NAMALWA (cell line): ENCODE measurements at regions not wholly inside any gene's neighbourhood (a gene's known extent, or its start where the extent isn't known, plus 50 kb on each side); places are given as distances from the start of the nearest gene placed in this dataset.
"Not testable (repeated sequence)": the region's sequence is repeated elsewhere in the genome, so short reads cannot be mapped to it uniquely, and the experiment has no call there.

Experiments
- DNase-seq: peaks from one replicate; pipeline ENCODE4 v3.0.0-alpha.2; 2015; ENCODE audit warnings: low spot score

GRCh38 chr2:121049950-121050585 lies 234.9 kb downstream of the TFCP2L1 start:
- DNase-seq = no peak

GRCh38 chr2:121051311-121051710 lies 233.7 kb downstream of the TFCP2L1 start:
- no peak for DNase-seq

DNA sequence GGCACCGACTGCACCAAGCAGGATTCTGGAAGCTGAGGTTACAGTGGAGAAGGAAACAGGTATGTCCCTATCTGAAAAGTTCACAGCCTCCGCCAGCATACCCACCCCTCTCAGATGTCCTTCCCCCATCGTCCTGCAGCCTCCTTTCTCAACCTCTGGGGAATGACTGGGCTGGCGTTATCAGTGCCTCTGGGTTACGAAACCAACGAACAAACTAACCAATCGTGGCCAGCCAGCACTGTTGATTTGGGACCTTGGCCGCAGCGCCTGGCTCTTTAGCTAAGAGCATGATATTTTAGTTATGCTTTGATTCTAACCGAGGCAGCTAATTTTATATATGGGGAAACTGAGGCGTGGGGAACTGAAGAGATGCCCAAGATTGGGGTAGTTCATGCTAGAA lies 233.0 kb downstream of the TFCP2L1 start:
- DNase-seq = no peak

DNA sequence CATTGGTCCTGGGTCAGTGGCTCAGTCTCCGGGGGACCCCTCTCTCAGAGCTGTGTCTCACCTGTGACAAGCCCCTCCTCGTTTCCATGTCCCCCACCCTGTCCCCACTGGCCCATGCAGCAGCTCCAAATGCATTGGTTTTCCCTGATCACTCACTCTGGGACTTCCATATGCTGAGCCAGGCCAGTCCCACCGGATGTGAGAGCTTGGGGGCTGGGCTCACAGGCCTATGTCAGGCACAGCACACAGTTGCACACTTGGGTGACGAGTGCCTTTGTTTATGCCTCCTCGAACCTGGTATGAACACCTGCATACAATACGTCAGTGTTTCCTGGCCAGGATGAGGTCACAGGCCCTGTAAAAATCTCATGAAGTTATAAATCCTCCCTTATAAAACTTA lies 232.5 kb downstream of the TFCP2L1 start:
- peak; percentile 22 for DNase-seq

- DNase-seq = no peak
Observed at GRCh38 chr2:121055088-121055487, 229.9 kb downstream of the TFCP2L1 start.

DNA sequence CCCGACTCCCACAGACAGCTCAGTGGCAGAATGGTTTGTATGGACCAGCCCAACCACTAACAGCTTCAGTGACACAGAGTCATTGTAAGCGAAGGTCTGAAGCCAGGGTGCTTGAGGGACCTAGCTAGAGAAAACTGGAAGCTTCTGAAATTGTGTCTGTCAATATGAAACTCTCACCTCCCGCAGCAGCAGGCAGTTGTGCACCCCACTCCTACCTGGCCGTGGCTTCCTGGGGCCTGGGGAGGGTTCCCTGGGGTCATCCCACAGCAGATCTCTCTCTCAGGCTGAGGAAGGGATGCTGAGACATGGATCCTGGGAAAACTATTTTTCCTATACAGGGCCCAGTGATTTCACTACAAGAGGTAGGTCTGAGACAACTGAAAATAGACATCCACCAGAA lies 229.5 kb downstream of the TFCP2L1 start:
- DNase-seq = no peak

DNA sequence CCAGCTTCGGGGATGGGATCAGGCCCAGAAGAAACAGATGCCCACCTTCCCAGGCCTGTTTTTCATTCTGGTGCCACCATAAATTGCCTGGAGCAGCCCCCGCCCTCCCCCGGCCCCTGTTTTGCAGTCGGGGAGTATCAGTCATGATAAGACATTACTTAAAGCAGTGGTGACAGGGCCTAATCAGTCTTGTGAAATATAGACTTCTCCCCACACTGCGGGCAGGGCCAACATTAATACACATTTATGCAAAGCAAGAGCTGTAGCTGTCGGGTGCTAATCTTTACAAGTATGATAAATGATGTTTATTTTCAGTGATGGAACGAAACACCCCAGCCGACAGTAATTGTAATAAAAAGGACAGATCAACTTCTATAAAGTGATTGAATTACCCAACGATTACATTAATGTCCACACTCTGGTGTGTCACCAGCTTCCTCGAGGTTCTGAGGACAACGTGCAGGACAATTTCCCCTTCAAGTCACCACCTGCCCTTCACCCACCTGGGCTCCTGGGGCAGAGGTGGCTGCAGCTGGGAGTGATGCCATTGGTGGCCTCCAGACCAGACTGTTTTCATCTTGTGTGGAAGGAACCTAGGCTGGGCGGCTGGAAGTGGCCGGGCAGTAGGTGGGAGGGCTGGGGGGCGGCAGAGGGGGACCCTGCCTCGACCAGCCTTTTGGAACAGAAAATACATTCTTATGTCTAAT lies 226.0 kb downstream of the TFCP2L1 start:
- no peak for DNase-seq

DNA sequence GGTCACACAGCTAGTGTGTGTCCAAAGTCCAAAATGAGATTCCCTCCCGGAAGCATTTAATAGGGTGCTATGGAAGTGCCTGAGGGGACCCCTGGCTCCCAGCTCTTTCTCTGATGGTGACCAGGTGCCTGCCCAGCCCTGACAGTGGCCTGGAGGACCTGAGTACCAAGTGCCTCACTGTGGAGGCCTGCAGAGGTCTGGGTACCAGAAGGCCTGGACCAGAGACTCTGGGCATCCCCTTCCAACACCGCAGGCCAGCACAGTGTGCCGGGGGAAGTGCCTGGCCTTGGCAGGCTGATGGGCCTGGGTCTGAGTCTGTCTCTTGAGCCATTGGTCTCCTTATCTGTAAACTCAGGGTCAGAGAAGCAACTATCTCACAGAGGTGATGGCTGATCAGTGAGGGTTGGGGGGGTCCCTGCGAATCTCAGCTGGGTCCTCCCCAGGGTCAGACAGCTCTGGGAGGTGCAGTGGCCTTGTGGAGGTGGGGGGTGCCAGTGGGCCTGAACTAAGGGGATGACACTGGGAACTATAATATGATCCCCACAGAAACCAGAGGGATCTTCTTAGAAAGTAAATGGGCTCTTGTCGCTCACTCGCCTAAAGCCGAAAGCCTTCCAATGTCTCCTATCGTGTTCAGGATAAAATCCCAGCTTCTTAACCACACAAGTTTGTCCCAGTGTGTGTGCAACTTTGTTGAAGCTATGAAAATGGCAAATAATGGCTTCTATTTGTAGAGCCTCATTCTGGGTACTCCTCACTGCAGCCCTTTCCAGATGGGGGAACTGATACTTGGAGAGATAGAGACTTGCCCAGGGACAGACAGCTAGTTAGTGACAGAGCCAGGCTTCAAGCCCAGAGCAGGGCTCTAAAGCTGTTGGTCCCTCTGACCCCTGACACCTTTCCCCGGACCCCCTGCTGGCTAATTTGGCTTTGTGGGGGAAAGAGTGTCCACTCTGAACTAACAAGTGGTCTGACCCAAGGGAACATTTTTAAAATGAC lies 225.1 kb downstream of the TFCP2L1 start:
- DNase-seq = no peak

DNA sequence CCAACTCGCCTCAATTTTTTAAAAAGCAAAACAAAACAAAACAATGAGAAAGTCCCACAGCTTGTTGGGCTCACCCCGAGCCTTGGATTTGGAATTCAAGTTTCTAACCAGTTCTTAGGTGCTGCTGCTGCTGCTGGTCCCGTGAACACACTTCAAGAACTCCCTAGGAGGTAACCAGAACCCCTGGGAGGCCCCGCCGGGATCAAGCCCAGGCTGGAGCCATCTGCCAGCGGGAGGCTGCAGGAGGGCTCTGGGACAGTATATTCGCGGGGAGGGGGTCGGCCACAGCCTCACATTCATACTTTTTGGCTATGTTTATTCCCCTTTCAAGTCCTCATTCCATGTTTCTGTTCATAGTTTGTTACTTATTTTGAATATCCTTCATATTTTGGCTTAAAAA lies 223.4 kb downstream of the TFCP2L1 start:
- DNase-seq = no peak

GRCh38 chr2:121063471-121063870 lies 221.5 kb downstream of the TFCP2L1 start:
- no peak for DNase-seq

GRCh38 chr2:121064186-121064585 lies 220.8 kb downstream of the TFCP2L1 start:
- no peak for DNase-seq

DNA sequence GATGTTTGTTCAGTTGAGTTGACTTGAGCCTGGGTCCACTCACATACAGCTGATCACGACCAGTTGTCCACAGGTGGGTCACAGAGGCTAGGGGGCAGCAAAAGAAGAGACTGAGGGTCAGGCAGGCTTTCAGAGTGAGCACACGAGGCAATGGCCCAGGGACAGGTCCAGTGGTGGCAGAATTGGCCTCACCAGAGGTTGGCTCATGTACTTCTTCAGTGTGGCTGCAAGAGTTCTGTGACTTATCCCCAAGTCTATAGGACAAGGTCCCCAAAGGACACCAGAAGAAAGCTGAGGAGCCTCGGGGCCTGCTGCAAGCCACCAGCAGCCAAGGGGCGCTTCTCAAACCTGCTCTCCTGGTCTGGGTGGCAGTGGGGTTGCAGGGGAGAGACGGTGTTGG lies 219.8 kb downstream of the TFCP2L1 start:
- DNase-seq = no peak

GRCh38 chr2:121066526-121066925 lies 218.5 kb downstream of the TFCP2L1 start:
- DNase-seq = no peak

GRCh38 chr2:121068851-121069250 lies 216.2 kb downstream of the TFCP2L1 start:
- no peak for DNase-seq

DNA sequence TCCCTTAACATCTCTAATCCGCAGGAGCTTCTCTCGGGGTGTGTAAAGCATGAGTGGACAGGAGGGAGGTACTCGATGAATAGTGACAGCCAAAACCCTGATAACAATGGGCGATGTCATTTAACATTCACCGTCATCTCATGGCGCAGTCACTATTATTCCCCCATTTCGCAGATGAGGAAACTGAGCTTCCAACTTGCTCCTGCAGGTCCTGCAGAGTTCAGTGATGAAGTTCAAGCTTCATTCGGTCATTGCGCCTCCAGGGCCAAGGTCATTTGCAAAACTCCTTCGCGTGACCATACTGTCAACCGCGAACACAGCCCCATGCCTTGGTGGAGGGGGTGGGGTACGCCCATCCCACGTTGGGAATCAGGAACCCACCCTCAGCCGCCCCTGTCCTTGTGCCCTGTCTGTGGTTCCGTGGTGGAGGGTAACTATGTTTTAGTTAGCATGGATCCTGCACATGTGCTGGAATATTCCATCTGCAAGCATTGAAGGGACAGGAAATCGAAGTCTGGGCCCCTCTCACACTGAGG lies 215.5 kb downstream of the TFCP2L1 start:
- no peak for DNase-seq

DNA sequence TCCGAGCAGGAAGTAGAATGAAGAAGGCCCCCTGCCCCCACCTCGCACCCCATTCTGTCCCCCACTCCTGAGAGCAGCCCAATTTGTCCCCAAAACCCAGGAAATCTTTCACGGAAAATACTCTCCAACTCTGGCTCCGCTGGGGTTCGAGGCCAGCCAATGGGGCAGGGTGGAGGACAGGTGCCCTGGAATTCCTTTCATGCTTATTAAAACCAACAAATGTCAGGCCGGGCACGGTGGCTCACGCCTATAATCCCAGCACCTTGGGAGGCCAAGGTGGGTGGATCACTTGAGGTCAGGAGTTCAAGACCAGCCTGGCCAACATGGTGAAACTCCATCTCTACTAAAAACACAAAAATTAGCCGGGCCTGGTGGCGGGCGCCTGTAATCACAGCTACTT lies 214.9 kb downstream of the TFCP2L1 start:
- not testable (repeated sequence) for DNase-seq

GRCh38 chr2:121071034-121071504 lies 213.9 kb downstream of the TFCP2L1 start:
- peak; percentile 60 for DNase-seq

DNA sequence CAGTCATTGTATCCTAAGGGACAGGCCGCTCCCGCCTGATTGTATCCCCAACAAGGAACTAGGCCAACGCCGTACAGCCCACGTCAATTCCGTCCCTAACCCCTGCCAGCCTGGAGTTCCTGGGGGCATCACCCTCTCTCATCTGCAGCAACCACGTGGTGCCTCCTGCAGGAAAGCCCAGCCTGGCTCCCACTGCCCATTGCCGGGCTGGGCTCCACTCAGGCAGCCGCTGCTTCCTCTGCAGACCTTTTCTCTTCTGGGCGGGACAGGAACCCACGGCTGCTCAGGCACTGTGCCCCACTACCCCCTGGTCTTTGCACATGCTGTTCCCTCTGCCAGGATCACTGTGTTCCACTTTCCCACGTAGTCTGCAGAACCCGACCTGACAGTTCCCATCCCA lies 212.2 kb downstream of the TFCP2L1 start:
- DNase-seq = no peak

DNA sequence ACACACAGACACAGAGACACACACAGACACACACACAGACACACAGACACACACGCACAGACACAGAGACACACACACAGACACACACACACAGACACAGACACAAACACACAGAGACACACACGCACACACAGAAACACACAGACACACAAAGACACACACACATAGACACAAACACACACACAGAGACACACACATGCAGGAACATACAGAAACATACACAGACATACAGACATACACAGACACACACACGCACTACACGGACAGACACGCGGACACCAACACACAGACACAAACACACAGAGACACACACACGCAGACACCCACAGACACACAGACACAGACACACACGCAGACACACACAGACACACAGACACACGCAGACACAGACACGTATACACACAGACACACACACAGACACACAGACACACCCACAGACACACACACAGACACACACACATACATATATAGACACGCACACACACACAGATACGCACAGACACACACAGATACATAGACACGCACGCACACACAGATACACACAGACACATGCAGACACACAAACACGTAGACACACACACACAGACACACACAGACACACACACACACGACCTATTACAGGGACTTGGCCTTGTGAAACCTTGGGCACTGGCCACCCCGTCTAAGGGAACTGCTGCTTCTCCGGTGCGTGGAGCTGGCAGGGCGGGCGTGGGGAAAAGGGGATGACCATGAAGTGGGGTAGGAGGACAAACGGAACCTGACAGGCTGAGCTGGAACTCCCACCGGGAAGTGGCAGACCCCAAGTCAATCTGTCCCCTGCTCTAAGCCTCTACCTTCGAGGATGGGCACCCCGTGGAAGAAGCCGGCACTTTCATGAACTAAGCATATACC lies 211.4 kb downstream of the TFCP2L1 start:
- peak; percentile 30 for DNase-seq

- no peak for DNase-seq
Observed at GRCh38 chr2:121074293-121074932, 210.6 kb downstream of the TFCP2L1 start.
